HepG2 (cell line): ENCODE measurements at regions not wholly inside any gene's neighbourhood (a gene's known extent, or its start where the extent isn't known, plus 50 kb on each side); places are given as distances from the start of the nearest gene placed in this dataset.

Experiments used
- CBFB ChIP-seq: sonication (generic); formaldehyde crosslinking; IDR thresholded peaks from 2 replicates; pipeline ENCODE4 v1.4.0; 2020; ENCODE audit warnings: missing genetic modification reagents
- FOXA3 ChIP-seq: IDR thresholded peaks from 2 replicates; pipeline ENCODE4 v1.6.1; 2016; ENCODE audit warnings: missing genetic modification reagents, missing compliant biosample characterization
- GATA4 ChIP-seq: sonication (generic); IDR thresholded peaks from 2 replicates; pipeline ENCODE4 v1.6.1; 2016; ENCODE audit warnings: antibody characterized with exemption, low read depth, borderline replicate concordance
- GPN1 ChIP-seq: sonication (generic); formaldehyde crosslinking; IDR thresholded peaks from 2 replicates; pipeline ENCODE4 v1.5.1; 2020; ENCODE audit warnings: missing genetic modification reagents, borderline replicate concordance
- MXI1 ChIP-seq: IDR thresholded peaks from 3 replicates; pipeline ENCODE4 v1.6.1; 2012; ENCODE audit warnings: low read depth, low read length, inconsistent platforms, borderline replicate concordance
- NFE2L2 ChIP-seq: fragments of 150-350 bp; IDR thresholded peaks from 2 replicates; pipeline ENCODE4 v1.6.1; 2014; ENCODE audit warnings: low read length
- NFIC ChIP-seq: IDR thresholded peaks from 2 replicates; pipeline ENCODE4 v1.6.1; 2012; ENCODE audit warnings: mild to moderate bottlenecking, low read length, inconsistent platforms
- PPARG ChIP-seq: conservative IDR thresholded peaks from 2 replicates; pipeline ENCODE4 v1.6.1; 2016; ENCODE audit warnings: missing biosample characterization, missing genetic modification reagents
- SOX13 ChIP-seq, 3 experiments: fragments of 450-650 bp in 1 of 3; sonication (generic) in 1 of 3; formaldehyde crosslinking in 1 of 3; IDR thresholded peaks in 2 of 3; conservative IDR thresholded peaks in 1 of 3; 2 replicates each; pipeline versions ENCODE4 v1.5.0 to v1.6.1; 2016 to 2020; ENCODE audit warnings: antibody characterized with exemption in 1 of 3, mild to moderate bottlenecking in 1 of 3, missing compliant biosample characterization in 1 of 3, missing genetic modification reagents in 1 of 3, moderate library complexity in 1 of 3
- TBX3 ChIP-seq: fragments of 450-650 bp; IDR thresholded peaks from 2 replicates; pipeline ENCODE4 v1.6.1; 2017; ENCODE audit warnings: antibody characterized with exemption, mild to moderate bottlenecking, inconsistent platforms, borderline replicate concordance
- TCF7 ChIP-seq: sonication (generic); IDR thresholded peaks from 2 replicates; pipeline ENCODE4 v1.6.1; 2016; ENCODE audit warnings: antibody characterized with exemption, low read depth
- TRIM24 ChIP-seq: sonication (generic); formaldehyde crosslinking; IDR thresholded peaks from 2 replicates; pipeline ENCODE4 v1.8.0; 2022; ENCODE audit warnings: mild to moderate bottlenecking, missing genetic modification reagents
- ZKSCAN8 ChIP-seq: IDR thresholded peaks from 2 replicates; pipeline ENCODE4 v1.6.1; 2016; ENCODE audit warnings: borderline replicate concordance, missing genetic modification reagents, missing compliant biosample characterization
- ZNF580 ChIP-seq: IDR thresholded peaks from 2 replicates; pipeline ENCODE4 v1.6.1; 2016; ENCODE audit warnings: low read depth, borderline replicate concordance
- TF ChIP-seq, protein P1 (sequence below): IDR thresholded peaks from 2 replicates; pipeline ENCODE4 v1.4.0; 2020; ENCODE audit warnings: mild to moderate bottlenecking, missing genetic modification reagents
- TF ChIP-seq, protein P2 (sequence below): sonication (generic); formaldehyde crosslinking; IDR thresholded peaks from 2 replicates; pipeline ENCODE4 v1.4.0; 2020; ENCODE audit warnings: mild to moderate bottlenecking, missing genetic modification reagents
- TF ChIP-seq, protein P3 (sequence below): sonication (generic); formaldehyde crosslinking; IDR thresholded peaks from 2 replicates; pipeline ENCODE4 v1.9.0; 2022; ENCODE audit warnings: low read depth, missing genetic modification reagents
- TF ChIP-seq, protein P4 (sequence below): sonication (generic); formaldehyde crosslinking; IDR thresholded peaks from 2 replicates; pipeline ENCODE4 v1.8.1; 2023; ENCODE audit warnings: mild to moderate bottlenecking, missing genetic modification reagents
- TF ChIP-seq, protein P5 (sequence below): IDR thresholded peaks from 2 replicates; pipeline ENCODE4 v1.6.1; 2016; ENCODE audit warnings: control low read depth

GRCh38 chr5:117177302-117177701 is 602.7 kb upstream of the SEMA6A start (continued):
- TF ChIP-seq PPARG (CRISPR knock-in tag) (no peak), TRIM24 (CRISPR knock-in tag) (no peak), TCF7 (peak; percentile 47), MXI1 (no peak), FOXA3 (0 out of 2 replicates have a peak, but pooled peaks have one; percentile 33), NFIC (peak; percentile 40; the same call in 1 of the 2 replicates), ZNF580 (CRISPR knock-in tag) (no peak), GATA4 (no peak), SOX13 (IDR thresholded peaks at IDR 0.05) (no peak), SOX13 (CRISPR knock-in tag; conservative IDR thresholded peaks at IDR 0.05 in 1 of 2, IDR thresholded peaks at IDR 0.05 in 1 of 2) (no peak), ZKSCAN8 (CRISPR knock-in tag) (no peak), CBFB (CRISPR knock-in tag) (no peak), TBX3 (no peak), GPN1 (no peak), NFE2L2 (no peak)
- TF ChIP-seq, protein P1, sequence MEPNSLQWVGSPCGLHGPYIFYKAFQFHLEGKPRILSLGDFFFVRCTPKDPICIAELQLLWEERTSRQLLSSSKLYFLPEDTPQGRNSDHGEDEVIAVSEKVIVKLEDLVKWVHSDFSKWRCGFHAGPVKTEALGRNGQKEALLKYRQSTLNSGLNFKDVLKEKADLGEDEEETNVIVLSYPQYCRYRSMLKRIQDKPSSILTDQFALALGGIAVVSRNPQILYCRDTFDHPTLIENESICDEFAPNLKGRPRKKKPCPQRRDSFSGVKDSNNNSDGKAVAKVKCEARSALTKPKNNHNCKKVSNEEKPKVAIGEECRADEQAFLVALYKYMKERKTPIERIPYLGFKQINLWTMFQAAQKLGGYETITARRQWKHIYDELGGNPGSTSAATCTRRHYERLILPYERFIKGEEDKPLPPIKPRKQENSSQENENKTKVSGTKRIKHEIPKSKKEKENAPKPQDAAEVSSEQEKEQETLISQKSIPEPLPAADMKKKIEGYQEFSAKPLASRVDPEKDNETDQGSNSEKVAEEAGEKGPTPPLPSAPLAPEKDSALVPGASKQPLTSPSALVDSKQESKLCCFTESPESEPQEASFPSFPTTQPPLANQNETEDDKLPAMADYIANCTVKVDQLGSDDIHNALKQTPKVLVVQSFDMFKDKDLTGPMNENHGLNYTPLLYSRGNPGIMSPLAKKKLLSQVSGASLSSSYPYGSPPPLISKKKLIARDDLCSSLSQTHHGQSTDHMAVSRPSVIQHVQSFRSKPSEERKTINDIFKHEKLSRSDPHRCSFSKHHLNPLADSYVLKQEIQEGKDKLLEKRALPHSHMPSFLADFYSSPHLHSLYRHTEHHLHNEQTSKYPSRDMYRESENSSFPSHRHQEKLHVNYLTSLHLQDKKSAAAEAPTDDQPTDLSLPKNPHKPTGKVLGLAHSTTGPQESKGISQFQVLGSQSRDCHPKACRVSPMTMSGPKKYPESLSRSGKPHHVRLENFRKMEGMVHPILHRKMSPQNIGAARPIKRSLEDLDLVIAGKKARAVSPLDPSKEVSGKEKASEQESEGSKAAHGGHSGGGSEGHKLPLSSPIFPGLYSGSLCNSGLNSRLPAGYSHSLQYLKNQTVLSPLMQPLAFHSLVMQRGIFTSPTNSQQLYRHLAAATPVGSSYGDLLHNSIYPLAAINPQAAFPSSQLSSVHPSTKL (CRISPR knock-in tag): peak; percentile 58
- TF ChIP-seq, protein P2, sequence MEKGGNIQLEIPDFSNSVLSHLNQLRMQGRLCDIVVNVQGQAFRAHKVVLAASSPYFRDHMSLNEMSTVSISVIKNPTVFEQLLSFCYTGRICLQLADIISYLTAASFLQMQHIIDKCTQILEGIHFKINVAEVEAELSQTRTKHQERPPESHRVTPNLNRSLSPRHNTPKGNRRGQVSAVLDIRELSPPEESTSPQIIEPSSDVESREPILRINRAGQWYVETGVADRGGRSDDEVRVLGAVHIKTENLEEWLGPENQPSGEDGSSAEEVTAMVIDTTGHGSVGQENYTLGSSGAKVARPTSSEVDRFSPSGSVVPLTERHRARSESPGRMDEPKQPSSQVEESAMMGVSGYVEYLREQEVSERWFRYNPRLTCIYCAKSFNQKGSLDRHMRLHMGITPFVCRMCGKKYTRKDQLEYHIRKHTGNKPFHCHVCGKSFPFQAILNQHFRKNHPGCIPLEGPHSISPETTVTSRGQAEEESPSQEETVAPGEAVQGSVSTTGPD (CRISPR knock-in tag): no peak
- TF ChIP-seq, protein P3, sequence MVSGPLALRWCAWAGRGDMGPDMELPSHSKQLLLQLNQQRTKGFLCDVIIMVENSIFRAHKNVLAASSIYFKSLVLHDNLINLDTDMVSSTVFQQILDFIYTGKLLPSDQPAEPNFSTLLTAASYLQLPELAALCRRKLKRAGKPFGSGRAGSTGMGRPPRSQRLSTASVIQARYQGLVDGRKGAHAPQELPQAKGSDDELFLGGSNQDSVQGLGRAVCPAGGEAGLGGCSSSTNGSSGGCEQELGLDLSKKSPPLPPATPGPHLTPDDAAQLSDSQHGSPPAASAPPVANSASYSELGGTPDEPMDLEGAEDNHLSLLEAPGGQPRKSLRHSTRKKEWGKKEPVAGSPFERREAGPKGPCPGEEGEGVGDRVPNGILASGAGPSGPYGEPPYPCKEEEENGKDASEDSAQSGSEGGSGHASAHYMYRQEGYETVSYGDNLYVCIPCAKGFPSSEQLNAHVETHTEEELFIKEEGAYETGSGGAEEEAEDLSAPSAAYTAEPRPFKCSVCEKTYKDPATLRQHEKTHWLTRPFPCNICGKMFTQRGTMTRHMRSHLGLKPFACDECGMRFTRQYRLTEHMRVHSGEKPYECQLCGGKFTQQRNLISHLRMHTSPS (CRISPR knock-in tag): no peak
- TF ChIP-seq, protein P4, sequence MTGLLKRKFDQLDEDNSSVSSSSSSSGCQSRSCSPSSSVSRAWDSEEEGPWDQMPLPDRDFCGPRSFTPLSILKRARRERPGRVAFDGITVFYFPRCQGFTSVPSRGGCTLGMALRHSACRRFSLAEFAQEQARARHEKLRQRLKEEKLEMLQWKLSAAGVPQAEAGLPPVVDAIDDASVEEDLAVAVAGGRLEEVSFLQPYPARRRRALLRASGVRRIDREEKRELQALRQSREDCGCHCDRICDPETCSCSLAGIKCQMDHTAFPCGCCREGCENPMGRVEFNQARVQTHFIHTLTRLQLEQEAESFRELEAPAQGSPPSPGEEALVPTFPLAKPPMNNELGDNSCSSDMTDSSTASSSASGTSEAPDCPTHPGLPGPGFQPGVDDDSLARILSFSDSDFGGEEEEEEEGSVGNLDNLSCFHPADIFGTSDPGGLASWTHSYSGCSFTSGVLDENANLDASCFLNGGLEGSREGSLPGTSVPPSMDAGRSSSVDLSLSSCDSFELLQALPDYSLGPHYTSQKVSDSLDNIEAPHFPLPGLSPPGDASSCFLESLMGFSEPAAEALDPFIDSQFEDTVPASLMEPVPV (CRISPR knock-in tag): no peak
- TF ChIP-seq, protein P5, sequence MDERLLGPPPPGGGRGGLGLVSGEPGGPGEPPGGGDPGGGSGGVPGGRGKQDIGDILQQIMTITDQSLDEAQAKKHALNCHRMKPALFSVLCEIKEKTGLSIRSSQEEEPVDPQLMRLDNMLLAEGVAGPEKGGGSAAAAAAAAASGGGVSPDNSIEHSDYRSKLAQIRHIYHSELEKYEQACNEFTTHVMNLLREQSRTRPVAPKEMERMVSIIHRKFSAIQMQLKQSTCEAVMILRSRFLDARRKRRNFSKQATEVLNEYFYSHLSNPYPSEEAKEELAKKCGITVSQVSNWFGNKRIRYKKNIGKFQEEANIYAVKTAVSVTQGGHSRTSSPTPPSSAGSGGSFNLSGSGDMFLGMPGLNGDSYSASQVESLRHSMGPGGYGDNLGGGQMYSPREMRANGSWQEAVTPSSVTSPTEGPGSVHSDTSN (CRISPR knock-in tag): peak; percentile 72
